K562 (cell line): ENCODE measurements at regions not wholly inside any gene's neighbourhood (a gene's known extent, or its start where the extent isn't known, plus 50 kb on each side); places are given as distances from the start of the nearest gene placed in this dataset.

Experiments
- ATAC-seq: fragments of 200-7000 bp; cut with Tn5 transposase; 3 replicates; pipeline ENCODE4 v1.9.1; 2020; ENCODE audit warnings: moderate library complexity
- BruUV-seq: library from RNA; stranded (reverse); fragments of 400-500 nt; replicated peaks from 2 replicates; lab custom pipeline; 2021; lab: Mats Ljungman, UMichigan
- CTCF ChIA-PET: fragments of 300-600 bp; formaldehyde crosslinking; extraction: SDS; loops from one replicate; lab custom pipeline; 2021; ENCODE audit warnings: low intra/inter-chr PET ratio; lab: Yijun Ruan, JAX
- POLR2A ChIA-PET: fragments of 300-600, 350-650 bp; sonication (Branson Sonifier 250); formaldehyde crosslinking; extraction: SDS; loops from one replicate; lab custom pipeline; 2021; ENCODE audit warnings: antibody characterized with exemption, inconsistent platforms; lab: Yijun Ruan, JAX
- DNase-seq, 4 experiments: peaks; one replicate each; pipeline versions ENCODE4 v3.0.0 to v3.0.0-alpha.2; 2011 to 2018; ENCODE audit warnings: low spot score in 3 of 4, mixed read lengths in 3 of 4; ENCODE audit errors: extremely low read depth in 1 of 4
- FAIRE-seq: peaks from 2 replicates; lab custom pipeline; 2011; peaks lifted over from hg19 to GRCh38; lab: Jason Lieb, UNC
- H2AFZ ChIP-seq: 2 replicates; pipeline ENCODE4 v1.6.0; 2011; ENCODE audit warnings: low read depth, low read length, control low read depth, inconsistent platforms
- H3K27ac ChIP-seq: fragments of 200-600 bp; 3 replicates; pipeline ENCODE4 v1.8.0; 2011; ENCODE audit warnings: low read depth, mild to moderate bottlenecking, control low read depth, inconsistent platforms, low read length, moderate library complexity, mixed read lengths; ENCODE audit errors: extremely low read depth
- H3K27me3 ChIP-seq, 2 experiments: fragments of 300-600 bp in 1 of 2; 2 replicates in 1 of 2; 3 replicates in 1 of 2; pipeline versions ENCODE4 v1.6.0 to v1.8.0; 2011; ENCODE audit warnings: inconsistent platforms in 2 of 2, low read length in 2 of 2, mild to moderate bottlenecking in 1 of 2, mixed read lengths in 1 of 2, moderate library complexity in 1 of 2; ENCODE audit not compliant: control insufficient read depth in 2 of 2, insufficient read depth in 2 of 2
- H3K36me3 ChIP-seq: fragments of 300-600 bp; 3 replicates; pipeline ENCODE4 v1.8.0; 2011; ENCODE audit warnings: mild to moderate bottlenecking, low read length, inconsistent platforms; ENCODE audit not compliant: control insufficient read depth, insufficient read depth
- H3K4me1 ChIP-seq, 2 experiments: fragments of 200-600 bp in 1 of 2; replicated peaks in 1 of 2; 2 replicates in 1 of 2; 3 replicates in 1 of 2; pipeline versions ENCODE4 v1.5.1 to v1.8.0; 2011; ENCODE audit warnings: inconsistent platforms in 2 of 2, low read length in 2 of 2, mild to moderate bottlenecking in 1 of 2, mixed read lengths in 1 of 2, moderate library complexity in 1 of 2; ENCODE audit not compliant: control insufficient read depth in 2 of 2, insufficient read depth in 2 of 2
- H3K4me2 ChIP-seq: 2 replicates; pipeline ENCODE4 v1.6.1; 2011; ENCODE audit warnings: low read length, control low read depth, inconsistent platforms, mixed read lengths; ENCODE audit not compliant: insufficient read depth
- H3K4me3 ChIP-seq: fragments of 200-600 bp; sonication (generic), shearing (Covaris generic); 2 replicates; pipeline ENCODE4 v1.5.1; 2016; ENCODE audit warnings: control low read depth, inconsistent platforms
- H3K79me2 ChIP-seq: fragments of 200-600 bp; 3 replicates; pipeline ENCODE4 v1.8.0; 2011; ENCODE audit warnings: low read length, inconsistent platforms; ENCODE audit not compliant: control insufficient read depth, insufficient read depth
- H3K9ac ChIP-seq, 2 experiments: 2 replicates each; pipeline versions ENCODE4 v1.6.0 to v1.6.1; 2011; ENCODE audit warnings: low read depth in 2 of 2, low read length in 2 of 2, control low read depth in 1 of 2, inconsistent platforms in 1 of 2, mild to moderate bottlenecking in 1 of 2, mixed read lengths in 1 of 2; ENCODE audit not compliant: insufficient read depth in 1 of 2
- H3K9me1 ChIP-seq: one replicate; pipeline ENCODE4 v1.6.0; 2011; ENCODE audit warnings: inconsistent platforms, mild to moderate bottlenecking, low read length, moderate library complexity; ENCODE audit not compliant: control insufficient read depth, insufficient read depth
- H3K9me3 ChIP-seq: replicated peaks from 2 replicates; pipeline ENCODE4 v1.5.1; 2011; ENCODE audit warnings: low read depth, low read length, inconsistent platforms; ENCODE audit not compliant: control insufficient read depth, insufficient read depth
- H4K20me1 ChIP-seq: replicated peaks from 2 replicates; pipeline ENCODE4 v1.6.1; 2011; ENCODE audit warnings: low read length, inconsistent platforms, mixed read lengths; ENCODE audit not compliant: control insufficient read depth, insufficient read depth
- C11orf30 ChIP-seq: fragments of 450-650 bp; IDR thresholded peaks from 2 replicates; pipeline ENCODE4 v1.6.1; 2016; ENCODE audit warnings: low read depth, mild to moderate bottlenecking
- DIDO1 ChIP-seq: fragments of 450-650 bp; IDR thresholded peaks from 2 replicates; pipeline ENCODE4 v1.6.1; 2016; ENCODE audit warnings: low read depth, missing biosample characterization, missing genetic modification characterization
- FOSL1 ChIP-seq: fragments of 200-800 bp; sonication (Bioruptor generic); conservative IDR thresholded peaks from 2 replicates; pipeline ENCODE4 v1.6.1; 2016; ENCODE audit warnings: missing genetic modification characterization, missing compliant biosample characterization
- GATAD2B ChIP-seq: fragments of 450-650 bp; IDR thresholded peaks from 2 replicates; pipeline ENCODE4 v1.6.1; 2017; ENCODE audit warnings: mild to moderate bottlenecking, borderline replicate concordance
- HMG20A ChIP-seq: fragments of 450-650 bp; formaldehyde crosslinking; conservative IDR thresholded peaks from 2 replicates; pipeline ENCODE4 v1.4.0; 2020; ENCODE audit warnings: mild to moderate bottlenecking, mixed read lengths
- KLF13 ChIP-seq: fragments of 450-650 bp; IDR thresholded peaks from 2 replicates; pipeline ENCODE4 v1.6.1; 2016; ENCODE audit warnings: missing genetic modification characterization, low read depth, mild to moderate bottlenecking, missing compliant biosample characterization, moderate library complexity, borderline replicate concordance
- RAD21 ChIP-seq, 2 experiments: fragments of 250-450 bp in 1 of 2; fragments of 450-650 bp in 1 of 2; sonication (Bioruptor Pico) in 1 of 2; formaldehyde crosslinking in 1 of 2; IDR thresholded peaks in 1 of 2; conservative IDR thresholded peaks in 1 of 2; 2 replicates each; pipeline versions ENCODE4 v1.4.0 to v1.8.0; 2020 to 2022; ENCODE audit warnings: mild to moderate bottlenecking in 2 of 2, moderate library complexity in 1 of 2
- ZNF436 ChIP-seq: fragments of 250-450, 450-650 bp; sonication (Bioruptor Pico); formaldehyde crosslinking; IDR thresholded peaks from 2 replicates; pipeline ENCODE4 v1.7.0; 2020; ENCODE audit warnings: mild to moderate bottlenecking
- WGBS: fragments of 100-300 bp; shearing (Covaris generic); methylation state at CpG from one replicate; pipeline ENCODE4 v1.1.6; 2016; ENCODE audit warnings: low coverage, mixed read lengths; ENCODE audit not compliant: insufficient coverage; ENCODE audit errors: missing lambda C conversion rate; 5-methylcytosine and 5-hydroxymethylcytosine counted together
- in situ Hi-C: fragments of 300-500 bp; cut with MboI; formaldehyde crosslinking; loops from 4 replicates; pipeline ENCODE4 v1.15.0; 2018; ENCODE audit warnings: inconsistent platforms, mixed read lengths
- intact Hi-C: fragments of 100-400 bp; cut with micrococcal nuclease; formaldehyde crosslinking; loops from 2 replicates; pipeline ENCODE4 v1.14.2; 2022
- TF ChIP-seq, protein P1 (sequence below): fragments of 450-650 bp; IDR thresholded peaks from one replicate; pipeline ENCODE4 v1.6.1; 2018; ENCODE audit warnings: mild to moderate bottlenecking, moderate library complexity; ENCODE audit not compliant: partially characterized antibody
- TF ChIP-seq, protein P2 (sequence below), 2 experiments: fragments of 450-650 bp; conservative IDR thresholded peaks; 2 replicates each; pipeline ENCODE4 v1.6.1; 2017; ENCODE audit warnings: mild to moderate bottlenecking in 2 of 2, moderate library complexity in 2 of 2

DNA sequence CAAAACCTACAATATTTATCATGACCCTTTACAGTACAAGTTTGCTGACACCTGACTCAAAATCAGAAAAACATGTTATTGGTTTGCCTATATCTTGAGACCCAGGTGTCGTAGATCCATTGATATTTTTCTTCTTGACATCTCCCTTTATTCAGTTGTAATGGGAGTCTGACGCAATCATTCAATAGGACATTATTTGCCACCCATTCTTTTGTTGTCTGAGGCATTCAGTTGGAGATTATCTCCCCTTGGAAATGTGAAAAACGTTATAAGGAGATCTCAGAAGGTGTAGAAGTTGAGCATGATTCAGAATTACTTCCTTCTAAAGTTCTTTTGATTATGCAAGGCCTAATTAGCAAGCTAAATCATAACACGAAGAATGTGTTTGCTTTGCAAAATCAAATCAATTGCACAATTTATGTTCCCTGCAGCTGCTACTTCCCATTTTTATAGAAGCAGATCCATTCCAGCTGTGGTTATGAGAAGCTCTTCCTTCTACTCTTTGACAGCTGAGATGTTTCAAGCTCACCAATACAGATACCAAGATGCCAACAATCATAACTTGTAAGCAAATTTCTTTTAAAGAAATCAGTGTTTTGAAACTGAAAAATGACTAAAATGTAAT lies 228.2 kb upstream of the SYT1 start:
- FAIRE-seq (no peak), ATAC-seq (no peak), DNase-seq (no peak)
- intact Hi-C loops (no loop called here), in situ Hi-C loops (no loop called here)
- Histone ChIP-seq H3K27ac (no peak overlapping the region), H3K27me3 (no peaks in the 10 kb centered on the region), H3K79me2 (no peaks in the 10 kb centered on the region), H2AFZ (no peak overlapping the region), H3K36me3 (no peaks in the 10 kb centered on the region), H3K9me1 (no peaks in the 10 kb centered on the region), H3K4me1 (no peaks in the 10 kb centered on the region), H3K9ac (no peak overlapping the region), H3K4me3 (no peak overlapping the region), H4K20me1 (no peaks in the 10 kb centered on the region), H3K4me2 (no peak overlapping the region), H3K9me3 (no peaks in the 10 kb centered on the region; the same call in 1 of the 2 replicates)
- 2% methylated on average over 4 of the region's 4 CpGs for WGBS
- ChIA-PET CTCF (no interaction called here), POLR2A (no interaction called here)
- BruUV-seq: no TSS peak
- TF ChIP-seq GATAD2B (no peak), ZNF436 (CRISPR knock-in tag) (no peak), RAD21 (CRISPR knock-in tag; conservative IDR thresholded peaks at IDR 0.05 in 1 of 2, IDR thresholded peaks at IDR 0.05 in 1 of 2) (no peak), KLF13 (no peak), FOSL1 (no peak), HMG20A (CRISPR knock-in tag) (no peak), C11orf30 (no peak), DIDO1 (no peak)
- TF ChIP-seq, protein P1, sequence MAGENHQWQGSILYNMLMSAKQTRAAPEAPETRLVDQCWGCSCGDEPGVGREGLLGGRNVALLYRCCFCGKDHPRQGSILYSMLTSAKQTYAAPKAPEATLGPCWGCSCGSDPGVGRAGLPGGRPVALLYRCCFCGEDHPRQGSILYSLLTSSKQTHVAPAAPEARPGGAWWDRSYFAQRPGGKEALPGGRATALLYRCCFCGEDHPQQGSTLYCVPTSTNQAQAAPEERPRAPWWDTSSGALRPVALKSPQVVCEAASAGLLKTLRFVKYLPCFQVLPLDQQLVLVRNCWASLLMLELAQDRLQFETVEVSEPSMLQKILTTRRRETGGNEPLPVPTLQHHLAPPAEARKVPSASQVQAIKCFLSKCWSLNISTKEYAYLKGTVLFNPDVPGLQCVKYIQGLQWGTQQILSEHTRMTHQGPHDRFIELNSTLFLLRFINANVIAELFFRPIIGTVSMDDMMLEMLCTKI: no peak
- TF ChIP-seq, protein P2, sequence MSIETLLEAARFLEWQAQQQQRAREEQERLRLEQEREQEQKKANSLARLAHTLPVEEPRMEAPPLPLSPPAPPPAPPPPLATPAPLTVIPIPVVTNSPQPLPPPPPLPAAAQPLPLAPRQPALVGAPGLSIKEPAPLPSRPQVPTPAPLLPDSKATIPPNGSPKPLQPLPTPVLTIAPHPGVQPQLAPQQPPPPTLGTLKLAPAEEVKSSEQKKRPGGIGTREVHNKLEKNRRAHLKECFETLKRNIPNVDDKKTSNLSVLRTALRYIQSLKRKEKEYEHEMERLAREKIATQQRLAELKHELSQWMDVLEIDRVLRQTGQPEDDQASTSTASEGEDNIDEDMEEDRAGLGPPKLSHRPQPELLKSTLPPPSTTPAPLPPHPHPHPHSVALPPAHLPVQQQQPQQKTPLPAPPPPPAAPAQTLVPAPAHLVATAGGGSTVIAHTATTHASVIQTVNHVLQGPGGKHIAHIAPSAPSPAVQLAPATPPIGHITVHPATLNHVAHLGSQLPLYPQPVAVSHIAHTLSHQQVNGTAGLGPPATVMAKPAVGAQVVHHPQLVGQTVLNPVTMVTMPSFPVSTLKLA (conservative IDR thresholded peaks at IDR 0.05): no peak
